Lower lobe of right lung (tissue), 2 donors: ENCODE measurements at regions not wholly inside any gene's neighbourhood (a gene's known extent, or its start where the extent isn't known, plus 50 kb on each side); places are given as distances from the start of the nearest gene placed in this dataset.

Experiments
- ATAC-seq, 2 donors: fragments of 200-7000 bp; cut with Tn5 transposase; one replicate each; pipeline ENCODE4 v1.9.1; 2020 to 2022; ENCODE audit warnings: mild to moderate bottlenecking in 2 of 2, moderate library complexity in 2 of 2
- DNase-seq: peaks from one replicate; pipeline ENCODE4 v3.0.0-alpha.2; 2020
- H3K27ac ChIP-seq: fragments of 200-600 bp; one replicate; pipeline ENCODE4 v1.8.0; 2022
- H3K27me3 ChIP-seq: fragments of 200-600 bp; one replicate; pipeline ENCODE4 v1.8.0; 2022; ENCODE audit warnings: low read depth
- H3K36me3 ChIP-seq: fragments of 200-600 bp; one replicate; pipeline ENCODE4 v1.8.0; 2022; ENCODE audit warnings: mild to moderate bottlenecking
- H3K4me1 ChIP-seq: fragments of 200-600 bp; one replicate; pipeline ENCODE4 v1.8.0; 2022
- H3K4me3 ChIP-seq: fragments of 200-600 bp; one replicate; pipeline ENCODE4 v1.8.0; 2022; ENCODE audit warnings: mild to moderate bottlenecking
- H3K9me3 ChIP-seq: fragments of 200-600 bp; one replicate; pipeline ENCODE4 v1.8.0; 2022
- intact Hi-C: fragments of 100-400 bp; cut with DNase I; formaldehyde crosslinking; loops from one replicate; pipeline ENCODE4 v1.11.0; 2022
- TF ChIP-seq, protein P1 (sequence below): fragments of 200-600 bp; IDR thresholded peaks from one replicate; pipeline ENCODE4 v1.8.0; 2022; ENCODE audit warnings: antibody characterized with exemption, mild to moderate bottlenecking
- donor health status: DM: no; HTN: yes; CAD: no; lungs with severe emphysema.

DNA sequence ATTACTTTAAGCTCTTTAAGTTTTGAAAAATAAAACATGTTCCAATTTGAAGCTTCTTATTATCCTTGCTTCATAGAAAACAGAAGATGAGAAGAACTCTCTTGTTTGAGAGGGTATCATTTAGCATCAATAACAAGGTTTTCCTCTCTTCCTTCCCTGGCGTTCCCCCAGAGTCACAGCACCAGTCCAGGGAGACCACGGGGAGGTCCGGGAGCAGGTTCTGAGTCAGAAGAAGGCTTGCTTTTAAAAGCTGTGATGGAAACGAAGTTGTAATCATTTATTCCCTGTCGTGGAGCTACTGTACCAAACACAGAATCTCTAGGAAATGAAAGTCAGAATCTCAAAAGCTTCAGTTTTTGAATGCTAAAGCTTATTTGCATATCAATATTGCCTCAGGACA lies 174.0 kb upstream of the LSM14A start:
- Histone ChIP-seq H3K27me3 (no peaks in the 10 kb centered on the region), H3K36me3 (no peaks in the 10 kb centered on the region), H3K4me3 (no peak overlapping the region), H3K9me3 (no peaks in the 10 kb centered on the region), H3K4me1 (peaks cover 7% of the 10 kb centered on the region), H3K27ac (no peak overlapping the region)
- DNase-seq (no peak), ATAC-seq (no peak)
- intact Hi-C loops: no loop called here
- TF ChIP-seq, protein P1, sequence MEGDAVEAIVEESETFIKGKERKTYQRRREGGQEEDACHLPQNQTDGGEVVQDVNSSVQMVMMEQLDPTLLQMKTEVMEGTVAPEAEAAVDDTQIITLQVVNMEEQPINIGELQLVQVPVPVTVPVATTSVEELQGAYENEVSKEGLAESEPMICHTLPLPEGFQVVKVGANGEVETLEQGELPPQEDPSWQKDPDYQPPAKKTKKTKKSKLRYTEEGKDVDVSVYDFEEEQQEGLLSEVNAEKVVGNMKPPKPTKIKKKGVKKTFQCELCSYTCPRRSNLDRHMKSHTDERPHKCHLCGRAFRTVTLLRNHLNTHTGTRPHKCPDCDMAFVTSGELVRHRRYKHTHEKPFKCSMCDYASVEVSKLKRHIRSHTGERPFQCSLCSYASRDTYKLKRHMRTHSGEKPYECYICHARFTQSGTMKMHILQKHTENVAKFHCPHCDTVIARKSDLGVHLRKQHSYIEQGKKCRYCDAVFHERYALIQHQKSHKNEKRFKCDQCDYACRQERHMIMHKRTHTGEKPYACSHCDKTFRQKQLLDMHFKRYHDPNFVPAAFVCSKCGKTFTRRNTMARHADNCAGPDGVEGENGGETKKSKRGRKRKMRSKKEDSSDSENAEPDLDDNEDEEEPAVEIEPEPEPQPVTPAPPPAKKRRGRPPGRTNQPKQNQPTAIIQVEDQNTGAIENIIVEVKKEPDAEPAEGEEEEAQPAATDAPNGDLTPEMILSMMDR: no peak

DNA sequence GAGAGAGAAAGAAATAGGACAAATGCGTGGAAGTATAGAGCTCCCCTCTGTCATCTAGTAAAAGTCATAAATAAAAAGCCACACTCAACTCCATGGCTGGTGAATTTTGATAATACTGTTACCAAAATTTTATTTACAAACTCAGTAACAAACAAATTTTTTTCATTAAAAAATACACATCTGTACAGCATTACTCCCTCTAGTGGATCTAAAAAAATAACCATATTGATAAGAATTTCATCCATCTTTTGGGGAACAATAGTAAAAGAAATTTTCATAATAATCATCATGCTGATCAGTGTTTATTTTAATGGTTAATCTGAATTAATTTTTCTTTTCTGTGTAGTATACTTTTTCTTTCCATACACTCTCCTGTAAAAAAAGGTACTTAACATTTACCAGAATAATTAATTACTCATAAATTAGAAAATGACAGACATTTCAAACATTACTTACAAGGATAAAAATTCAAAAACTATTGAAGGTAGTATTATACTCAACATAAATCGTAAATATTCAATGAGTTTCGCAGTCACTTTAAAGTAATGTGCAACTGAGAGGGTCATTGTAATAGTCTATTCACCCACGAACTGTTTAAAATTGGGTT lies 173.5 kb upstream of the LSM14A start:
- Histone ChIP-seq H3K27me3 (no peaks in the 10 kb centered on the region), H3K4me3 (no peak overlapping the region), H3K4me1 (peaks cover 7% of the 10 kb centered on the region), H3K27ac (no peak overlapping the region), H3K9me3 (no peaks in the 10 kb centered on the region), H3K36me3 (no peaks in the 10 kb centered on the region)
- intact Hi-C loops: no loop called here
- TF ChIP-seq, protein P1: peak; percentile 44
- ATAC-seq: no peak
- no peak for DNase-seq

DNA sequence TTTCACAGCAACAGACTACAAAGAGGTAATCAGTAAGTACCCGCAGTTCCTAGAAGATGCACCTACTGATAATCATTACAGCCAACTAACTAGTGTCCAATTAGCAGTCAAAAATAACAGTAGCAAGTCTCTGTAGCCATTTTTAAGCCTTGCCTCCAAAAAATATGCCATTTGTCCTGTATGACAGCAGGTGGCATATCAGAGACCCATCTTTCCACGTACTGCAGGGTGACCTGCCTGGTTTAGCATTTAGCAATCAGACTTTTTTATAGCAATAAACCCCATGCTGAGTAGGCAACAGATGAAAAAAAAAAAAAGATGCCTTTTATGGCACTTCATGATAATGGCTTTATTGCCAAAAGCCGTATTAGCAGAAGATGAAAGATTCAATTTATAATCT lies 155.3 kb upstream of the LSM14A start:
- no peak for DNase-seq
- intact Hi-C loops: no loop called here
- no peak for ATAC-seq

DNA sequence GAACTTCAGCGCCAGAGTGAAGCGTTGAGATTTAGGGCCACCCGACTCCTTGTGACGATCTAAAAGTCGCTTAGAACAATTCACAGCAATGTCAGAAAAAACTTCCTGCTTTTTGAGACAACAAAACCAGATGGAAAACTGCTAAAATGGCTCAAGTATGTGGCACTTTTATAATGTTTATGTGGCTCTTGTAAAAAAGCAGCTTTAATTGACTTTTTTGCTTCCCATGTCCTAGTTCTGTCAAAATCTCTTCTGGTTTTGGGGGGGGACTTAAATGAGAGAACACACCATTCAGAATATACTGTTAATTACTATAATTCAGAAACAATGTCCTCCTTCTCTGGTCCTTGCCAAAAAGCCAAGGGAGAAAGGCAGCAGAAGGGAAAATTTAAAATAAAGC lies 154.7 kb upstream of the LSM14A start:
- DNase-seq (no peak), ATAC-seq (no peak)
- H3K27ac ChIP-seq: no peak overlapping the region
- H3K4me3 ChIP-seq: no peak overlapping the region
- intact Hi-C loops: no loop called here
- H3K4me1 ChIP-seq: no peaks in the 10 kb centered on the region
- TF ChIP-seq, protein P1: no peak
- no peaks in the 10 kb centered on the region for H3K36me3 ChIP-seq
- H3K9me3 ChIP-seq: peaks cover 3% of the 10 kb centered on the region
- peaks cover 10% of the 10 kb centered on the region for H3K27me3 ChIP-seq

More for the DNA sequence above, 155.3 kb upstream of the LSM14A start:
- TF ChIP-seq, protein P1: no peak
- no peak overlapping the region for H3K27ac ChIP-seq
- no peaks in the 10 kb centered on the region for H3K9me3 ChIP-seq
- no peak overlapping the region for H3K4me3 ChIP-seq
- H3K27me3 ChIP-seq: peaks cover 10% of the 10 kb centered on the region
- no peaks in the 10 kb centered on the region for H3K36me3 ChIP-seq
- no peaks in the 10 kb centered on the region for H3K4me1 ChIP-seq

DNA sequence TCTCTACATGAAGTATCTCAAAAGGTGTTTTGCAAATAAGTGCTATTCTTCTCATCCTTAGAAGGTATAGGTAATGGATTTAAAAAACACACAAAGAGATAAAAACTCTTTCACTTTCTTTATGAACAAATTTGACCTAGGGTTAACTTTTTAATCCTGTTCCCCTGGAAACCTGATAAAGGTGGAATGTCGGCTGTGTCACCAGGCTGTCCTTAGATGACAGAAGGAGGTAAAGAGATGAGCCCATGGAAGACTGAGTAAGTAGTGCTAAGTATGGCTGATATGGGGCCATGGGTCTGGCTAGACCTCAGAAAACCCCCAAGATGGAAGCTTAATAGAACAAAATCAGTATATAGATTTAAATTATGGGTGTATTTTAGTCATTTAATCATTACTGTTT lies 153.8 kb upstream of the LSM14A start:
- H3K27me3 ChIP-seq: peaks cover 10% of the 10 kb centered on the region
- no peak overlapping the region for H3K4me3 ChIP-seq
- intact Hi-C loops: no loop called here
- ATAC-seq (no peak), DNase-seq (no peak)
- no peaks in the 10 kb centered on the region for H3K4me1 ChIP-seq
- no peaks in the 10 kb centered on the region for H3K36me3 ChIP-seq
- TF ChIP-seq, protein P1: no peak
- H3K9me3 ChIP-seq: peaks cover 10% of the 10 kb centered on the region
- no peak overlapping the region for H3K27ac ChIP-seq
